Endothelial cell of umbilical vein (primary cell): ENCODE measurements at regions not wholly inside any gene's neighbourhood (a gene's known extent, or its start where the extent isn't known, plus 50 kb on each side); places are given as distances from the start of the nearest gene placed in this dataset.

ENCODE experiments used
- BruUV-seq: library from RNA; stranded (reverse); fragments of 400-500 nt; replicated peaks from 2 replicates; lab custom pipeline; 2021; lab: Mats Ljungman, UMichigan
- CTCF ChIA-PET: fragments of 300-600, 350-600 bp; sonication (Branson Sonifier 250); formaldehyde crosslinking; loops from one replicate; lab custom pipeline; 2021; ENCODE audit warnings: antibody characterized with exemption, inconsistent platforms; lab: Charles Lee
- POLR2A ChIA-PET: fragments of 300-600, 350-600 bp; sonication (Branson Sonifier 250); formaldehyde crosslinking; loops from one replicate; lab custom pipeline; 2021; ENCODE audit warnings: antibody characterized with exemption, inconsistent platforms; lab: Charles Lee
- DNase-seq: peaks from one replicate; pipeline ENCODE4 v3.0.0-alpha.2; 2011; ENCODE audit warnings: low read depth, low spot score
- FAIRE-seq: peaks from 2 replicates; lab custom pipeline; 2011; peaks lifted over from hg19 to GRCh38; lab: Jason Lieb, UNC
- H2AFZ ChIP-seq: 2 replicates; pipeline ENCODE4 v1.6.0; 2012; ENCODE audit warnings: low read depth, low read length, control low read depth, inconsistent platforms
- H3K27ac ChIP-seq: 2 replicates; pipeline ENCODE4 v1.5.1; 2011; ENCODE audit warnings: low read depth, mild to moderate bottlenecking, control low read depth, low read length, moderate library complexity; ENCODE audit not compliant: insufficient read depth
- H3K27me3 ChIP-seq, 2 experiments: 2 replicates each; pipeline versions ENCODE4 v1.6.0 to v1.6.1; 2011; ENCODE audit warnings: low read length in 2 of 2, mixed read lengths in 1 of 2; ENCODE audit not compliant: control insufficient read depth in 2 of 2, insufficient read depth in 2 of 2
- H3K36me3 ChIP-seq, 2 experiments: 2 replicates in 1 of 2; 3 replicates in 1 of 2; pipeline ENCODE4 v1.5.1; 2011; ENCODE audit warnings: low read length in 2 of 2, mild to moderate bottlenecking in 1 of 2, moderate library complexity in 1 of 2; ENCODE audit not compliant: control insufficient read depth in 2 of 2, insufficient read depth in 2 of 2; ENCODE audit errors: extremely low read depth in 1 of 2
- H3K4me1 ChIP-seq: 3 replicates; pipeline ENCODE4 v1.5.1; 2011; ENCODE audit warnings: mild to moderate bottlenecking, low read length; ENCODE audit not compliant: control insufficient read depth, insufficient read depth; ENCODE audit errors: extremely low read depth
- H3K4me2 ChIP-seq: 2 replicates; pipeline ENCODE4 v1.6.1; 2011; ENCODE audit warnings: low read length, control low read depth, mixed read lengths; ENCODE audit not compliant: insufficient read depth
- H3K4me3 ChIP-seq, 3 experiments: fragments of 200-600 bp in 1 of 3; sonication (generic), shearing (Covaris generic) in 1 of 3; replicated peaks in 1 of 3; 2 replicates each; pipeline ENCODE4 v1.5.1; 2011 to 2016; ENCODE audit warnings: control low read depth in 3 of 3, low read length in 3 of 3, mild to moderate bottlenecking in 2 of 3, inconsistent platforms in 1 of 3, low read depth in 1 of 3, moderate library complexity in 1 of 3; ENCODE audit not compliant: insufficient read depth in 1 of 3
- H3K79me2 ChIP-seq: 2 replicates; pipeline ENCODE4 v1.6.0; 2012; ENCODE audit warnings: low read length, inconsistent platforms; ENCODE audit not compliant: control insufficient read depth, insufficient read depth
- H3K9ac ChIP-seq: replicated peaks from 2 replicates; pipeline ENCODE3; 2011; ENCODE audit warnings: low read length, control low read depth; ENCODE audit not compliant: insufficient read depth; ENCODE audit errors: extremely low read depth
- H3K9me1 ChIP-seq: replicated peaks from 3 replicates; pipeline ENCODE4 v1.6.0; 2011; ENCODE audit warnings: mild to moderate bottlenecking, low read length; ENCODE audit not compliant: control insufficient read depth, insufficient read depth; ENCODE audit errors: extremely low read depth
- H3K9me3 ChIP-seq: replicated peaks from 2 replicates; pipeline ENCODE4 v1.5.1; 2012; ENCODE audit warnings: low read length, inconsistent platforms; ENCODE audit not compliant: control insufficient read depth, insufficient read depth
- H4K20me1 ChIP-seq: replicated peaks from 2 replicates; pipeline ENCODE3; 2011; ENCODE audit warnings: mild to moderate bottlenecking, low read length; ENCODE audit not compliant: control insufficient read depth, insufficient read depth; ENCODE audit errors: extremely low read depth
- EZH2 ChIP-seq: IDR thresholded peaks from 2 replicates; pipeline ENCODE4 v1.6.1; 2012; ENCODE audit warnings: borderline replicate concordance, low read depth, mild to moderate bottlenecking, moderate library complexity, low read length, inconsistent platforms; ENCODE audit not compliant: severe bottlenecking
- FOS ChIP-seq: IDR thresholded peaks from 2 replicates; pipeline ENCODE4 v1.6.1; 2011; ENCODE audit warnings: mild to moderate bottlenecking, low read length, moderate library complexity, borderline replicate concordance; ENCODE audit not compliant: insufficient read depth
- GATA2 ChIP-seq: IDR thresholded peaks from 2 replicates; pipeline ENCODE4 v1.7.0; 2011; ENCODE audit warnings: low read depth, mild to moderate bottlenecking, moderate library complexity, mixed read lengths, low read length; ENCODE audit not compliant: insufficient read length, insufficient read depth
- JUN ChIP-seq: IDR thresholded peaks from 2 replicates; pipeline ENCODE4 v1.6.1; 2011; ENCODE audit warnings: borderline replicate concordance, low read depth; ENCODE audit not compliant: insufficient read length, insufficient read depth
- MYC ChIP-seq: IDR thresholded peaks from one replicate; pipeline ENCODE4 v1.6.1; 2011; ENCODE audit warnings: mild to moderate bottlenecking, low read depth, low read length
- POLR2A ChIP-seq: IDR thresholded peaks from 2 replicates; pipeline ENCODE4 v1.6.1; 2012; ENCODE audit warnings: low read depth, mild to moderate bottlenecking, control low read depth, low read length
- POLR2AphosphoS5 ChIP-seq: IDR thresholded peaks from 2 replicates; pipeline ENCODE4 v1.6.1; 2012; ENCODE audit warnings: low read depth, mild to moderate bottlenecking, control low read depth, low read length, moderate library complexity; ENCODE audit not compliant: insufficient read depth
- dilution Hi-C: fragments of 300-500 bp; cut with MboI; formaldehyde crosslinking; loops from one replicate; pipeline ENCODE4 v1.15.0; 2019; ENCODE audit warnings: low sequenced_read_pairs; ENCODE audit not compliant: extremely low pct_ligation_motif_present
- intact Hi-C: fragments of 100-400 bp; cut with micrococcal nuclease; formaldehyde crosslinking; loops from one replicate; pipeline ENCODE4 v1.10.0; 2022
- TF ChIP-seq, protein P1 (sequence below), 2 donors: IDR thresholded peaks; 1 replicate in 1 of 2; 2 replicates in 1 of 2; pipeline ENCODE4 v1.5.1; 2011; ENCODE audit warnings: low read length in 2 of 2, mild to moderate bottlenecking in 2 of 2, moderate library complexity in 2 of 2, control low read depth in 1 of 2, inconsistent platforms in 1 of 2, low read depth in 1 of 2; ENCODE audit not compliant: insufficient read depth in 1 of 2; ENCODE audit errors: extremely low read depth in 1 of 2
- TF ChIP-seq, protein P2 (sequence below): IDR thresholded peaks from 2 replicates; pipeline ENCODE4 v1.6.1; 2011; ENCODE audit not compliant: insufficient read depth, insufficient read length

DNA sequence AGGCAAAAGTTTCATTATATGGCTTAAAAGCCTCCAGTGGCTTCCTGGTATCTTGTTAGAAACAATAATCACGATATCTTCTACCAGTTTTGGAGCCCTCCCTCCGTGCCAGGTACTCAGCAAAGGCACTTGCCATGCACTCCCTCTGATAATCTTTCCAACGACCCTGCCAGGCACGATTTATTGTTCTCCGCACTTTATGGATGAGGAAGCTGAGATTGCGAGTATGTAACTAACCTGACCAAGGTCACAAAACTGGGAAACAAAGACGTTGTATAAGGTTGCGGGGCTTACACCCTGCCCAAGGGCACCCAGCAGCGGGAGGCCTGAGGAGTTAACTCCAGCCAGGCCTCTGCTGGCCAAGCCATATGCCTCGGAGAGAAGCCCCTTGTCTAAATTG lies 218.1 kb downstream of the SNX19 start:
- Histone ChIP-seq H3K9me1 (no peaks in the 10 kb centered on the region), H3K9ac (no peak overlapping the region), H3K27ac (no peak overlapping the region), H2AFZ (no peak overlapping the region), H3K4me3 (no peak overlapping the region), H3K79me2 (no peaks in the 10 kb centered on the region), H3K27me3 (peaks cover 0 to 6% of the 10 kb centered on the region in 2 experiments), H4K20me1 (no peaks in the 10 kb centered on the region), H3K4me2 (no peak overlapping the region), H3K4me1 (no peaks in the 10 kb centered on the region), H3K9me3 (no peaks in the 10 kb centered on the region), H3K36me3 (no peaks in the 10 kb centered on the region)
- BruUV-seq: no TSS peak
- FAIRE-seq: no peak
- CTCF ChIA-PET: no interaction called here
- POLR2A ChIA-PET: no interaction called here
- intact Hi-C loops: no loop called here
- TF ChIP-seq POLR2AphosphoS5: no peak
- no peak for TF ChIP-seq JUN
- no peak for TF ChIP-seq FOS
- TF ChIP-seq, protein P1, sequence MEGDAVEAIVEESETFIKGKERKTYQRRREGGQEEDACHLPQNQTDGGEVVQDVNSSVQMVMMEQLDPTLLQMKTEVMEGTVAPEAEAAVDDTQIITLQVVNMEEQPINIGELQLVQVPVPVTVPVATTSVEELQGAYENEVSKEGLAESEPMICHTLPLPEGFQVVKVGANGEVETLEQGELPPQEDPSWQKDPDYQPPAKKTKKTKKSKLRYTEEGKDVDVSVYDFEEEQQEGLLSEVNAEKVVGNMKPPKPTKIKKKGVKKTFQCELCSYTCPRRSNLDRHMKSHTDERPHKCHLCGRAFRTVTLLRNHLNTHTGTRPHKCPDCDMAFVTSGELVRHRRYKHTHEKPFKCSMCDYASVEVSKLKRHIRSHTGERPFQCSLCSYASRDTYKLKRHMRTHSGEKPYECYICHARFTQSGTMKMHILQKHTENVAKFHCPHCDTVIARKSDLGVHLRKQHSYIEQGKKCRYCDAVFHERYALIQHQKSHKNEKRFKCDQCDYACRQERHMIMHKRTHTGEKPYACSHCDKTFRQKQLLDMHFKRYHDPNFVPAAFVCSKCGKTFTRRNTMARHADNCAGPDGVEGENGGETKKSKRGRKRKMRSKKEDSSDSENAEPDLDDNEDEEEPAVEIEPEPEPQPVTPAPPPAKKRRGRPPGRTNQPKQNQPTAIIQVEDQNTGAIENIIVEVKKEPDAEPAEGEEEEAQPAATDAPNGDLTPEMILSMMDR (IDR thresholded peaks at IDR 0.05; ENCODE audit: extremely low read depth in 1 of 2, insufficient read depth in 1 of 2, low read depth in 1 of 2, low read length in 2 of 2): no peak
- no peak for TF ChIP-seq EZH2
- dilution Hi-C loops: no loop called here
- DNase-seq: no peak

DNA sequence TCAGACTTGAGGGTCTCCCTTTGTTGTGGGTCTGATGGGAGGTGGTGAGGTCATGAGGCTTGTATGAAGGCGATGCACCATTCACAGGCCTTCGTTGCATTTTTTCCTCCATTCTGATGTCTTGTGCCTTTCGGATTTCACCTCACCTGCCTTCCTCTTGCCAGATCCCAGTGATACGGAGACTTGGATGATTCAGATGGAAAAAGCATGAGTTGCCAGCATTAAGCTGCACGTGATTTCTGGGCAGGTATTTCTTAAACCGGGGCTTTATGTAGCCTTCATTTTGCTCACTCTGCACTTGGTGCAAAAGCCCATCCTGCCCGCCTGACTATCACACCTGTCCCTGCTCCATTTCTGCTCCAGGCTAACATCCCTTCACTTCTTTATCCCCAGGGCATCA lies 216.7 kb downstream of the SNX19 start:
- Histone ChIP-seq H3K79me2 (no peaks in the 10 kb centered on the region), H4K20me1 (no peaks in the 10 kb centered on the region), H3K36me3 (no peaks in the 10 kb centered on the region), H3K9ac (no peak overlapping the region), H3K9me3 (no peaks in the 10 kb centered on the region), H3K27ac (no peak overlapping the region), H2AFZ (no peak overlapping the region), H3K4me2 (no peak overlapping the region), H3K4me3 (no peak overlapping the region), H3K4me1 (no peaks in the 10 kb centered on the region), H3K9me1 (no peaks in the 10 kb centered on the region), H3K27me3 (peaks cover 0 to 6% of the 10 kb centered on the region in 2 experiments)
- dilution Hi-C loops (no loop called here), intact Hi-C loops (no loop called here)
- TF ChIP-seq POLR2A: no peak
- TF ChIP-seq, protein P2, sequence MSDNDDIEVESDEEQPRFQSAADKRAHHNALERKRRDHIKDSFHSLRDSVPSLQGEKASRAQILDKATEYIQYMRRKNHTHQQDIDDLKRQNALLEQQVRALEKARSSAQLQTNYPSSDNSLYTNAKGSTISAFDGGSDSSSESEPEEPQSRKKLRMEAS: no peak
- no peak for TF ChIP-seq POLR2AphosphoS5
- no peak for TF ChIP-seq GATA2
- TF ChIP-seq, protein P1 (IDR thresholded peaks at IDR 0.05; ENCODE audit: extremely low read depth in 1 of 2, insufficient read depth in 1 of 2, low read depth in 1 of 2, low read length in 2 of 2): no peak
- TF ChIP-seq JUN: no peak
- no peak for TF ChIP-seq FOS
- TF ChIP-seq MYC: no peak
- TF ChIP-seq EZH2: no peak
- CTCF ChIA-PET: no interaction called here
- no TSS peak for BruUV-seq
- DNase-seq (no peak), FAIRE-seq (no peak)
- POLR2A ChIA-PET: no interaction called here
